DOHH2 (cell line): ENCODE measurements at regions not wholly inside any gene's neighbourhood (a gene's known extent, or its start where the extent isn't known, plus 50 kb on each side); places are given as distances from the start of the nearest gene placed in this dataset.

Source experiments
- H3F3A ChIP-seq: fragments of 200-600 bp; sonication (generic), shearing (Covaris generic); 2 replicates; pipeline ENCODE4 v1.6.0; 2016; ENCODE audit warnings: antibody characterized with exemption, mild to moderate bottlenecking; ENCODE audit not compliant: control insufficient read depth, insufficient read depth
- H3K27ac ChIP-seq: fragments of 200-600 bp; sonication (generic); 2 replicates; pipeline ENCODE4 v1.5.1; 2014; ENCODE audit warnings: low read depth, mild to moderate bottlenecking, low read length, moderate library complexity
- H3K27me3 ChIP-seq: fragments of 200-600 bp; sonication (generic); 2 replicates; pipeline ENCODE4 v1.6.1; 2014; ENCODE audit warnings: mild to moderate bottlenecking, low read length, mixed read lengths; ENCODE audit not compliant: control insufficient read depth
- H3K36me3 ChIP-seq: fragments of 200-600 bp; sonication (generic); 2 replicates; pipeline ENCODE4 v1.6.1; 2014; ENCODE audit warnings: mild to moderate bottlenecking, low read length, moderate library complexity, mixed read lengths; ENCODE audit not compliant: control insufficient read depth
- H3K4me1 ChIP-seq: fragments of 200-600 bp; sonication (generic); 2 replicates; pipeline ENCODE4 v1.6.1; 2014; ENCODE audit warnings: mild to moderate bottlenecking, low read length, mixed read lengths; ENCODE audit not compliant: control insufficient read depth
- H3K4me2 ChIP-seq: fragments of 200-600 bp; sonication (generic); 2 replicates; pipeline ENCODE4 v1.6.0; 2014; ENCODE audit warnings: mild to moderate bottlenecking, low read length, moderate library complexity
- H3K4me3 ChIP-seq: fragments of 200-600 bp; sonication (generic); 2 replicates; pipeline ENCODE4 v1.5.1; 2014; ENCODE audit warnings: mild to moderate bottlenecking, low read length, mixed read lengths
- H3K79me2 ChIP-seq: fragments of 200-600 bp; sonication (generic); 2 replicates; pipeline ENCODE4 v1.6.1; 2014; ENCODE audit warnings: mild to moderate bottlenecking, low read length, mixed read lengths; ENCODE audit not compliant: control insufficient read depth
- H3K9me2 ChIP-seq: fragments of 200-600 bp; sonication (generic); replicated peaks from 2 replicates; pipeline ENCODE4 v1.6.1; 2014; ENCODE audit warnings: mild to moderate bottlenecking, low read length, mixed read lengths; ENCODE audit not compliant: control insufficient read depth
- H3K9me3 ChIP-seq: fragments of 200-600 bp; sonication (generic); 2 replicates; pipeline ENCODE4 v1.6.1; 2014; ENCODE audit warnings: antibody characterized with exemption, low read length, mixed read lengths; ENCODE audit not compliant: control insufficient read depth, insufficient read depth
- H4K20me1 ChIP-seq: fragments of 200-600 bp; sonication (generic); 2 replicates; pipeline ENCODE4 v1.6.0; 2014; ENCODE audit warnings: low read depth, mild to moderate bottlenecking, antibody characterized with exemption, low read length, moderate library complexity; ENCODE audit not compliant: control insufficient read depth, insufficient read depth
- EZH2phosphoT487 ChIP-seq: fragments of 200-600 bp; sonication (generic); IDR thresholded peaks from 2 replicates; pipeline ENCODE4 v1.6.1; 2017; ENCODE audit warnings: borderline replicate concordance, mild to moderate bottlenecking, antibody characterized with exemption, low read length, moderate library complexity, mixed read lengths
- TF ChIP-seq, protein P1 (sequence below): fragments of 200-600 bp; sonication (generic); IDR thresholded peaks from one replicate; pipeline ENCODE4 v1.5.1; 2014; ENCODE audit warnings: antibody characterized with exemption, mild to moderate bottlenecking, low read depth, low read length; ENCODE audit not compliant: poor library complexity, severe bottlenecking

DNA sequence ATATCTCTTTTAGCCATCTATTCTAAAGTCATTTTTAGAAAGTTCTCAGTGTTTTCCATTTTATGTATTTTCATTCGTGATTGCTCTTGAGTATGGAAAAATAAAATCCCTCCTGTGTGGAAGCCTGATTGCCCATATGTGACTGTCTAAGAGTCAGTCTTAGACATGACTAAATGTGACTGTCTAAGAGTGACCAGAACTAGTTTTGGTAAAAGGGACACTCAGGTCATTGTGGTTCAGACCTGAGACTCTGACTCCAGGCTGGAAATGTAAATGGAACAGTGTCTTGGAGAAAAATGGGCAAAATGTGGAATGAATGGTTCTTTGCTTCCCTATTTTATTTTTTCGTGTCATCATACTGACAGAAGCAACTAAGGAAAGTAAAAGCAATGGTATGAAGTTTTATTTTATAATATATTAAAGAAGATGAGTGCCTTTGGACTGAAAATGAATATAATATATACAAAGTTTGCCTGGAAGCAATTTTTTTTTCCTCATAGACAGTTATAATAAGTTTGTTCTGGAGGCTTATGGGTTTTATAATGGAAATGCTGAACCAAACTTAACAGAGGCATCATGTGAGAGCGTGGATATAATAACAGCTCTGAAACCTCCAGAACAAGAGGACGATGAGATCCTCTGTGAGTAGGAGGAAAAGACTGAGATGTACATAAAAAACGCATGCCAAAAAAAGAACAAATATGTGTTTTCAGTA is 264.4 kb downstream of the ZPLD1 start:
- Histone ChIP-seq H4K20me1 (no peaks in the 10 kb centered on the region), H3K4me1 (no peaks in the 10 kb centered on the region), H3K4me2 (no peak overlapping the region)

DNA sequence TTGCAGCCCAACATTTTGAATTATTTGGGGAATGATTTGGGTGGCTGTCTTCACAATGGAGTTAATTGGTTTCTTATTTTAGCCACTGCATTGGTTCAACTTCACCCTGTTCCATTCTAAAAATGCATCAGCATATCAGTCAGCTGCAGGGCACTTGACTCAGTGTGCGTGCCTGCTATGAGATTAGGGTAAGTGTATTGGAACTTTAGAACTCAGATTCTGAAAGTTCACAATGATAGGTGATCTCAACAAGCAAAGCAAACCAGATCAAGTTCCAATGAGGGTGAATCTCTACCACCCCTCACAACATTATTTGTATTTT is 265.0 kb downstream of the ZPLD1 start:
- no peaks in the 10 kb centered on the region for H3K36me3 ChIP-seq
- H3K4me3 ChIP-seq = no peak overlapping the region
- no peaks in the 10 kb centered on the region for H3F3A ChIP-seq
- H3K4me2 ChIP-seq = no peak overlapping the region
- H4K20me1 ChIP-seq = no peaks in the 10 kb centered on the region
- TF ChIP-seq, protein P1, sequence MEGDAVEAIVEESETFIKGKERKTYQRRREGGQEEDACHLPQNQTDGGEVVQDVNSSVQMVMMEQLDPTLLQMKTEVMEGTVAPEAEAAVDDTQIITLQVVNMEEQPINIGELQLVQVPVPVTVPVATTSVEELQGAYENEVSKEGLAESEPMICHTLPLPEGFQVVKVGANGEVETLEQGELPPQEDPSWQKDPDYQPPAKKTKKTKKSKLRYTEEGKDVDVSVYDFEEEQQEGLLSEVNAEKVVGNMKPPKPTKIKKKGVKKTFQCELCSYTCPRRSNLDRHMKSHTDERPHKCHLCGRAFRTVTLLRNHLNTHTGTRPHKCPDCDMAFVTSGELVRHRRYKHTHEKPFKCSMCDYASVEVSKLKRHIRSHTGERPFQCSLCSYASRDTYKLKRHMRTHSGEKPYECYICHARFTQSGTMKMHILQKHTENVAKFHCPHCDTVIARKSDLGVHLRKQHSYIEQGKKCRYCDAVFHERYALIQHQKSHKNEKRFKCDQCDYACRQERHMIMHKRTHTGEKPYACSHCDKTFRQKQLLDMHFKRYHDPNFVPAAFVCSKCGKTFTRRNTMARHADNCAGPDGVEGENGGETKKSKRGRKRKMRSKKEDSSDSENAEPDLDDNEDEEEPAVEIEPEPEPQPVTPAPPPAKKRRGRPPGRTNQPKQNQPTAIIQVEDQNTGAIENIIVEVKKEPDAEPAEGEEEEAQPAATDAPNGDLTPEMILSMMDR = no peak
- no peak for TF ChIP-seq EZH2phosphoT487
- no peaks in the 10 kb centered on the region for H3K4me1 ChIP-seq
- H3K9me2 ChIP-seq = no peaks in the 10 kb centered on the region
- no peak overlapping the region for H3K27ac ChIP-seq
- no peaks in the 10 kb centered on the region for H3K27me3 ChIP-seq
- no peaks in the 10 kb centered on the region for H3K79me2 ChIP-seq
- no peaks in the 10 kb centered on the region for H3K9me3 ChIP-seq

More for the DNA sequence above, 264.4 kb downstream of the ZPLD1 start:
- Histone ChIP-seq H3K27ac (no peak overlapping the region), H3K9me2 (no peaks in the 10 kb centered on the region), H3K4me3 (no peak overlapping the region), H3K27me3 (no peaks in the 10 kb centered on the region), H3K36me3 (no peaks in the 10 kb centered on the region), H3F3A (no peaks in the 10 kb centered on the region), H3K79me2 (no peaks in the 10 kb centered on the region), H3K9me3 (no peaks in the 10 kb centered on the region)
- TF ChIP-seq, protein P1 = no peak
- TF ChIP-seq EZH2phosphoT487 = no peak

DNA sequence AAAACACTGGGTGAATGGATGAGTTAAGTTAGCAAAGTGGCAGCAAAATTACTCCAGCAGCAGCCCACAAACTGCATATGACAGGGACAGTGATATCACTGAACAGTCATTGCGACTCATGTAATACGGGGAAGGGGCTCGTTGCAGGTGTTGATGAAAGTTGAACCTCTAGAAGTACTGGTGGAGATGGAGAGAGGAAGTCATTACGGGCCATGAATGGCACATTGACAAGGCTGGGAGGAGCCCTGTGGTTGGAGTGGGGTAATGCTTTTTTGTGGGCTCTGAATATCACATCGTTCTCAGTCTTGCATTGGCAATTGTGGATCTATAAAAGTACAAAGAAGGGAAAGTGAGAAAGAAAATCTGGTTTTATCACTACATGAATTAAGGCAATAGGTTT is 278.1 kb downstream of the ZPLD1 start:
- H3K27ac ChIP-seq = no peak overlapping the region
- H3K27me3 ChIP-seq = no peaks in the 10 kb centered on the region
- no peak overlapping the region for H3K4me3 ChIP-seq
- H4K20me1 ChIP-seq = no peaks in the 10 kb centered on the region
- H3K4me1 ChIP-seq = no peaks in the 10 kb centered on the region
- H3K79me2 ChIP-seq = no peaks in the 10 kb centered on the region
- H3K9me3 ChIP-seq = no peaks in the 10 kb centered on the region
- TF ChIP-seq, protein P1 = no peak
- TF ChIP-seq EZH2phosphoT487 = no peak
- H3K4me2 ChIP-seq = no peak overlapping the region
- no peaks in the 10 kb centered on the region for H3F3A ChIP-seq
- no peaks in the 10 kb centered on the region for H3K9me2 ChIP-seq
- H3K36me3 ChIP-seq = no peaks in the 10 kb centered on the region
